ENCODE measurements at regions not wholly inside any gene's neighbourhood (a gene's known extent, or its start where the extent isn't known, plus 50 kb on each side); places are given as distances from the start of the nearest gene placed in this dataset.

DNA sequence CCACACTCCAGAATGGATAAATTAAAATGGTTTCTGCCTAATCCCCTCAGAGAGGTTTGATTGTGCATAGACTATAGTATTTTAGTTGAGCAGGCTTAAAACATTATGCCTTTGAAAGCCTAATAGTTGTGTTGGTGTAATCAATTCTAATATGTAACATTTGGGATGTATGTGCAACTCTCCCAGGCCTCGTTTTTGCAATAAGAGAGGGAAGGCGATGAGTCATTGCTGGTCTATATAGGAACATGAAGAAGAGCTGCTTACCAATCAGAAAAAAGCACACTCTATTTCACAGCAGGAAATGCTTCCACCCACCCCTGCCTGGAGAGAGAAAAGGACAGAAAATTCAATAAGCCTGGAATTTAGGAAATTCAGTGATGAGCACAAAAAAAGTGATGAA, 1424.0 kb upstream of the PIK3C3 start:
- no peaks in the 10 kb centered on the region for H3K27me3 ChIP-seq
- no peak for DNase-seq (ENCODE audit: low spot score in 2 of 2)
- WGBS, 2 donors, result 64 to 65% methylated on average over 2 of the region's 2 CpGs
- no peak overlapping the region for H3K27ac ChIP-seq
- TF ChIP-seq, protein P1, sequence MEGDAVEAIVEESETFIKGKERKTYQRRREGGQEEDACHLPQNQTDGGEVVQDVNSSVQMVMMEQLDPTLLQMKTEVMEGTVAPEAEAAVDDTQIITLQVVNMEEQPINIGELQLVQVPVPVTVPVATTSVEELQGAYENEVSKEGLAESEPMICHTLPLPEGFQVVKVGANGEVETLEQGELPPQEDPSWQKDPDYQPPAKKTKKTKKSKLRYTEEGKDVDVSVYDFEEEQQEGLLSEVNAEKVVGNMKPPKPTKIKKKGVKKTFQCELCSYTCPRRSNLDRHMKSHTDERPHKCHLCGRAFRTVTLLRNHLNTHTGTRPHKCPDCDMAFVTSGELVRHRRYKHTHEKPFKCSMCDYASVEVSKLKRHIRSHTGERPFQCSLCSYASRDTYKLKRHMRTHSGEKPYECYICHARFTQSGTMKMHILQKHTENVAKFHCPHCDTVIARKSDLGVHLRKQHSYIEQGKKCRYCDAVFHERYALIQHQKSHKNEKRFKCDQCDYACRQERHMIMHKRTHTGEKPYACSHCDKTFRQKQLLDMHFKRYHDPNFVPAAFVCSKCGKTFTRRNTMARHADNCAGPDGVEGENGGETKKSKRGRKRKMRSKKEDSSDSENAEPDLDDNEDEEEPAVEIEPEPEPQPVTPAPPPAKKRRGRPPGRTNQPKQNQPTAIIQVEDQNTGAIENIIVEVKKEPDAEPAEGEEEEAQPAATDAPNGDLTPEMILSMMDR (IDR thresholded peaks at IDR 0.05), result no peak
- TF ChIP-seq EP300 (IDR thresholded peaks at IDR 0.05) (no peak), POLR2A (IDR thresholded peaks at IDR 0.05) (no peak)
- no peaks in the 10 kb centered on the region for H3K36me3 ChIP-seq
- no peaks in the 10 kb centered on the region for H3K4me1 ChIP-seq
- H3K4me3 ChIP-seq, result no peak overlapping the region
- H3K9me3 ChIP-seq, result no peaks in the 10 kb centered on the region

DNA sequence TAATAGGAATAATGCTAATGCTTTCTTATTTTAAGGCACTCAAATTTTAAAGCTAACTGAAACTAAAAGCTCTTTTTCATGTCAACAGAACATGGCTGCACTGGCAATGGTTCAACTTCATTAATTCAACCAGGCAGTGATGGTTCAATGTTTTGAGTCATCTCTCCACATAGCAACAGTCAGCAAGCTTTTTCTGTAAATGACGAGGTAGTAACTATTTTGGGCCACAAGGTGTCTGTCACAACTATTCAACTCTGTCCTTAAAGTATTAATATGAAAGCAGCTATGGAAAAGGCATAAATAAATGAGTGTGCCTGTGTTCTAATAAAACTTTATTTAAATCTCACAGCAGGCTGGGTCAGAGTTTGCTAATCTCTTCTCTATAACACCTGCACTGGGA, 1425.6 kb upstream of the PIK3C3 start:
- TF ChIP-seq POLR2A (IDR thresholded peaks at IDR 0.05) (no peak), EP300 (IDR thresholded peaks at IDR 0.05) (no peak)
- Histone ChIP-seq H3K4me1 (no peaks in the 10 kb centered on the region), H3K27ac (no peak overlapping the region), H3K36me3 (no peaks in the 10 kb centered on the region), H3K9me3 (no peaks in the 10 kb centered on the region), H3K27me3 (no peaks in the 10 kb centered on the region), H3K4me3 (no peak overlapping the region)
- WGBS, 2 donors, result 65 to 66% methylated on average over 1 of the region's 1 CpG
- no peak for DNase-seq (ENCODE audit: low spot score in 2 of 2)

DNA sequence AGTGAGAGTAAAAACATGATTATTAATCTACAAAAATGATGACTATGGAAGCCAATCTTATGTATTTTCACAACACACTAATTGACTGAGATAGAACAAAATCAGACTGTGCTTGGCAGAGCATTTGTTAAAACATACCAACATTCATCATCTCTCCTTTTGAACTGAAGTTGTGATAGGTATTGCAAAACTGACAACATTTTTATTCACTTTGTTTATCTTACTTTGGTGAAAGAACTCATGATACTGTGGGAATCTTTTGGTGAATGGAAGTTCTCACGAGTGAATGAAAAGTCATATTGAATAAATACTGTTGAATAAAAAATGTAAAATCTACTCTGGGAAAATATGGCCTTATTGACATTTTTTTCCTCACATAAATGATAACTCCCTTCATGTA, 1430.2 kb upstream of the PIK3C3 start:
- Histone ChIP-seq H3K27ac (no peak overlapping the region), H3K36me3 (no peaks in the 10 kb centered on the region), H3K4me1 (no peaks in the 10 kb centered on the region), H3K4me3 (no peak overlapping the region), H3K27me3 (no peaks in the 10 kb centered on the region), H3K9me3 (no peaks in the 10 kb centered on the region)
- no peak for TF ChIP-seq EP300 (IDR thresholded peaks at IDR 0.05)
- no peak for TF ChIP-seq POLR2A (IDR thresholded peaks at IDR 0.05)
- TF ChIP-seq, protein P1 (IDR thresholded peaks at IDR 0.05), result no peak
- WGBS, 2 donors, result 49 to 52% methylated on average over 1 of the region's 1 CpG
- no peak for DNase-seq (ENCODE audit: low spot score in 2 of 2)

DNA sequence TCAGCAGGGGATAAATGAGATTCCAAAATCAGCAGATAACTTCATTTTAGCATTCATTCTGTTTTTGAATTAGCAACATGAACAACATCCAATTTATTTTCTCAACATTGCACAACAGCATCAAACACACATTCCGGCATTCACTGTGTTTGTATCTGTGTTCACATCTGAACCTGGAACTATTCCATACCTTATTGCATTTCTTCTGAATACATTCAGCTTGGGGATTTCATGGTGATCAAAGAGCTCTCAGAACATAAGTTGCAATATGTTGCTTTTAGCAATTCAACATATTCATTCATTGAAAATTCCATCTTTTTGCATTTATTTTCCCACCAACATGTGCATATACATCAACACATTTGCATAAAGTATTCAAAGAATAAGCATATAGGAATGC, 1431.7 kb upstream of the PIK3C3 start:
- WGBS, 2 donors, result 79 to 83% methylated on average over 1 of the region's 1 CpG
- Histone ChIP-seq H3K9me3 (no peaks in the 10 kb centered on the region), H3K4me3 (no peak overlapping the region), H3K36me3 (no peaks in the 10 kb centered on the region), H3K27ac (no peak overlapping the region), H3K27me3 (no peaks in the 10 kb centered on the region), H3K4me1 (no peaks in the 10 kb centered on the region)
- no peak for TF ChIP-seq EP300 (IDR thresholded peaks at IDR 0.05)
- no peak for TF ChIP-seq POLR2A (IDR thresholded peaks at IDR 0.05)
- TF ChIP-seq, protein P1 (IDR thresholded peaks at IDR 0.05), result no peak
- DNase-seq (ENCODE audit: low spot score in 2 of 2), result no peak

DNA sequence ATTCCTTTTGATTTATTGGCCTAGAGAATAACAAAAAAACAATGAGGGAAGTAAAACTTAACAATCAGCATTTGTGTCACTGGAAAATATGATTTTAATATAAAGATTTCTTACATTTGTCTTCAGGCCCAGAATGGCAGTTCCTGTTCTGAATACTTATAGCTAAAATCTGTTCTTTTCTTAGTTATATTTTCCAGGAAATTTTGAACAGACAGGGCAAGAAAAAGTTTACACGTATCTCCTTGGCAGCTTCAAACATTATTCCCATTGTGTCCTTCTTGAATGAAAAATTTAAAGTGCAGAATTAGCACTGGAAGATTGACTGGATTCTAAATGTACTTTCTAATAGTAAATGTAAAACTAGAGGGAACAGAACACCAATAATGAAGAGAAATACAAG, 1454.0 kb upstream of the PIK3C3 start:
- Histone ChIP-seq H3K9me3 (no peaks in the 10 kb centered on the region), H3K27me3 (no peaks in the 10 kb centered on the region), H3K36me3 (no peaks in the 10 kb centered on the region), H3K4me3 (no peak overlapping the region), H3K27ac (no peak overlapping the region), H3K4me1 (no peaks in the 10 kb centered on the region)
- TF ChIP-seq POLR2A (IDR thresholded peaks at IDR 0.05) (no peak), EP300 (IDR thresholded peaks at IDR 0.05) (no peak)
- TF ChIP-seq, protein P1 (IDR thresholded peaks at IDR 0.05), result no peak
- WGBS, 2 donors, result 26 to 36% methylated on average over 1 of the region's 1 CpG
- DNase-seq (ENCODE audit: low spot score in 2 of 2), result no peak

DNA sequence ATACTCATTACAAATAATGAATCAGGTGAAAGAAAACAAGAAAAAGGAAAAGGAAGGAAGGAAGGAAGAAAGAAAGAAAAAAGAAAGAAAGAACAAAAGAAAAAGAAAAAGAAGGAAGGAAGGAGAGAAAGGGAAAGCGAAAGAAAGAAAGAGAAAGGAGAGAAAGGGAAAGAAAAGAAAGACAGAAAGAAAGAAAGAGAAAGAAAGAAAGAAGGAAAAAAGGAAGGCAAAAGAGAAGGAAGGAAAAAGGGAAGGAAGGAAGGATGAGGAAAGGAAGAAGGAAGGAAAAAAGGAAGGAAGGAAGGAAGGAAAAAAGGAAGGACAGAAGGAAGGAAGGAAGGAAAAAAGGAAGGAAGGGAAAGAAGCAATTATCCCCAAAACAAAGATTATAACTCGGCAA, 1460.4 kb upstream of the PIK3C3 start:
- Histone ChIP-seq H3K36me3 (no peaks in the 10 kb centered on the region), H3K27ac (no peak overlapping the region), H3K4me1 (no peaks in the 10 kb centered on the region), H3K4me3 (no peak overlapping the region), H3K27me3 (no peaks in the 10 kb centered on the region), H3K9me3 (no peaks in the 10 kb centered on the region)
- DNase-seq (ENCODE audit: low spot score in 2 of 2), result no peak
- no peak for TF ChIP-seq POLR2A (IDR thresholded peaks at IDR 0.05)
- TF ChIP-seq, protein P1 (IDR thresholded peaks at IDR 0.05), result no peak
- no peak for TF ChIP-seq EP300 (IDR thresholded peaks at IDR 0.05)
- 77 to 79% methylated on average over 2 of the region's 2 CpGs for WGBS, 2 donors
